Activated CD8-positive, alpha-beta memory T cell treated with anti-CD3 and anti-CD28 coated beads, Interleukin-2, amount 10 ng/mL, durations not matched to agents 7 days and 5 days (primary cell): ENCODE measurements at regions not wholly inside any gene's neighbourhood (a gene's known extent, or its start where the extent isn't known, plus 50 kb on each side); places are given as distances from the start of the nearest gene placed in this dataset.
"Not testable (repeated sequence)": the region's sequence is repeated elsewhere in the genome, so short reads cannot be mapped to it uniquely, and the experiment has no call there.

Source experiments
- ATAC-seq: fragments of 150-1000 bp; cut with Tn5 transposase; one replicate; pipeline ENCODE4 v1.10.0; 2021; ENCODE audit warnings: moderate library complexity
- CTCF ChIA-PET: fragments of 350-600 bp; sonication (Branson Sonifier 250); formaldehyde crosslinking; loops from one replicate; lab custom pipeline; 2021; ENCODE audit warnings: antibody characterized with exemption; lab: Charles Lee
- DNase-seq: peaks from one replicate; pipeline ENCODE4 v3.0.0-alpha.2; 2020
- H3K27ac Mint-ChIP-seq: one replicate; pipeline ENCODE4 v1.8.0; 2021; ENCODE audit warnings: mild to moderate bottlenecking, mixed read lengths
- H3K27me3 Mint-ChIP-seq: one replicate; pipeline ENCODE4 v1.8.0; 2021; ENCODE audit warnings: mixed read lengths
- H3K36me3 Mint-ChIP-seq: one replicate; pipeline ENCODE4 v1.8.0; 2021; ENCODE audit warnings: mild to moderate bottlenecking, mixed read lengths
- H3K4me1 Mint-ChIP-seq: one replicate; pipeline ENCODE4 v1.8.0; 2021; ENCODE audit warnings: mixed read lengths
- H3K4me3 Mint-ChIP-seq: one replicate; pipeline ENCODE4 v1.8.0; 2021; ENCODE audit warnings: mild to moderate bottlenecking, moderate library complexity, mixed read lengths
- H3K9me3 Mint-ChIP-seq: one replicate; pipeline ENCODE4 v1.8.0; 2022; ENCODE audit warnings: low read depth, mixed read lengths

DNA sequence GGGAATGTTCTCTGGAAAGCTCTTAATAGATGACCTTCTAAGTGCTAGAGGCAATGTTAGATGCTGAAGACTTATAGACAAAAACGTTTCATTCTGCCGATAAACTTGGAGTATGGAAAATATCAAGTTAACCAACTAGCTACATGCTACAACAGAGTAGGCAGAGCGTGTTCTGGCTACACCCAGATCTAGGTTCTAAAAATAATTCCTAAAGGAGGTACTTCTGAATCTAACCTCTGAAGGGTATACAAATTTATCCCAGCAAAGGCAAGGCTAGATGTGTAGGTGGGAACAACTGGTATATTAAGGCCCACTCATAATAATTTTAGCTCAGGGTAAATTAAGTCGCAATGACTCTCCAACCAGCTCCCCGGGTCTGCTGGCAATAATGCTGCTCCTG is 173.1 kb upstream of the NBPF9 start:
- H3K4me3 Mint-ChIP-seq, H3K27me3 Mint-ChIP-seq, DNase-seq, H3K36me3 Mint-ChIP-seq, ATAC-seq, H3K9me3 Mint-ChIP-seq, H3K27ac Mint-ChIP-seq, CTCF ChIA-PET, H3K4me1 Mint-ChIP-seq: not testable (repeated sequence)

GRCh38 chr1:149278156-149278555 is 174.8 kb upstream of the NBPF9 start:
- H3K9me3 Mint-ChIP-seq, H3K36me3 Mint-ChIP-seq, H3K4me1 Mint-ChIP-seq, CTCF ChIA-PET, H3K27me3 Mint-ChIP-seq, DNase-seq, H3K27ac Mint-ChIP-seq, H3K4me3 Mint-ChIP-seq, ATAC-seq: not testable (repeated sequence)

DNA sequence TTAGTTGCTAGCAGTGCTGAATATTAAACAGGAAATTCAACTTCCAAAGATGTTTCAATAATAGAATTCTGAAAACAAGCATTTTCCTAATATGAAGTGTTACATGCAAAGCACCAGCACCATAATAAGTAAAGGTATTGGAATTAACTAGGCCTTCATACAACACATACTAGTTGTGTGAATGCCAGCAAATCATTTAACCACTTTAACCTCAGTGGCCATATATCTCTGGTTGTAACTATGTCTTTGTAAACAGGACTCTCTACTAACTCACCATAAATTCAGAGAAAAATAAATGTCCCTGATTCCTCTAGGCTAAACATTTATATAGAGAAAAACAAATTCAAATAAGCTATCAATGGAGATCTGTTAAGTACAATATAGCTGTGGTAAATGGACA is 175.7 kb upstream of the NBPF9 start:
- DNase-seq, ATAC-seq, H3K27ac Mint-ChIP-seq, H3K4me1 Mint-ChIP-seq, H3K36me3 Mint-ChIP-seq, H3K9me3 Mint-ChIP-seq, CTCF ChIA-PET, H3K4me3 Mint-ChIP-seq, H3K27me3 Mint-ChIP-seq: not testable (repeated sequence)

DNA sequence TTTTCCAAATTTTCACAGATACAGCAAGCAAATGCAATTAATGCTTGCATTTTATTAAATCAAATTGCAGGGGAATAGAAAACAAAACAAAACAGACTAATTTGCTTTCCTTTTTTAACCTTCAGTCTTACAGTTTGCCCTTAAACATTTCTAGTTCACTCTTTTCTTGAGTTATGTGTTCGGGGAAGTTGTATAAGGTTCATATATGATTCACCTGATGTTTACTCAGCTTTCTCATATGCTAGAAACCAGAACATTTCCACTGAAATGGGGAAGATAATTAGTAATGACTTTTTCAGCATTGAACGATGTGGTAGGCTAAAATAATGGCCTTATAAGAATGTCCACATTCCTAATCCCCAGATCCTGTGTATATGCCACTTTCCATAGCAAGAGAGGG is 176.2 kb upstream of the NBPF9 start:
- H3K36me3 Mint-ChIP-seq, H3K9me3 Mint-ChIP-seq, H3K27me3 Mint-ChIP-seq, H3K4me3 Mint-ChIP-seq, H3K4me1 Mint-ChIP-seq, DNase-seq, H3K27ac Mint-ChIP-seq, CTCF ChIA-PET, ATAC-seq: not testable (repeated sequence)

- H3K27ac Mint-ChIP-seq, DNase-seq, ATAC-seq, CTCF ChIA-PET, H3K27me3 Mint-ChIP-seq, H3K4me3 Mint-ChIP-seq, H3K4me1 Mint-ChIP-seq, H3K36me3 Mint-ChIP-seq, H3K9me3 Mint-ChIP-seq: not testable (repeated sequence)
These were observed 181.4 kb upstream of the NBPF9 start for GRCh38 chr1:149284773-149285172.

- H3K36me3 Mint-ChIP-seq, H3K4me3 Mint-ChIP-seq, H3K9me3 Mint-ChIP-seq, H3K27ac Mint-ChIP-seq, ATAC-seq, DNase-seq, H3K27me3 Mint-ChIP-seq, CTCF ChIA-PET, H3K4me1 Mint-ChIP-seq: not testable (repeated sequence)
These were observed 181.9 kb upstream of the NBPF9 start for GRCh38 chr1:149285205-149285604.

GRCh38 chr1:149285638-149286037 is 182.3 kb upstream of the NBPF9 start:
- CTCF ChIA-PET, H3K27me3 Mint-ChIP-seq, H3K27ac Mint-ChIP-seq, H3K4me1 Mint-ChIP-seq, H3K36me3 Mint-ChIP-seq, H3K9me3 Mint-ChIP-seq: not testable (repeated sequence)
- peak overlapping the region; percentile 56 for H3K4me3 Mint-ChIP-seq
- DNase-seq (peak; percentile 38), ATAC-seq (peak; percentile 93)

DNA sequence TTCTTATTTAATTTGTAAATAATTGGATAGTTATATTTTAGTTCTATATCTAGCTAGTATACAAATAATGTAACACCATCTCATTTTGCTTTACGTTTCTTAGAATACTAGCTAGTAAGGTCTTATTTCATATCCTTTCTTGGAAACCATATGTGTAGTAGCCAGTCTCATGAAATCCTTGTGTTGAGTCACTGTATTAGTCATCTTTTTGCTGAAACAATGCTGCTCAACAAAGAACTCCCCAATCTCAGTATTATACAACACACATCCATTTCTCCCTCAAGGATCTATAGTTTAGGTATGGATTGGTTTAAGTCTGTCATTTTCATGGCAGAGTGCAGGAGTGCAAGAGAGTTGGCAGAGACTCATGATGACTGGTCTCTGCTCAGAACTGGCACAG is 185.2 kb upstream of the NBPF9 start:
- H3K27me3 Mint-ChIP-seq, H3K4me3 Mint-ChIP-seq, H3K4me1 Mint-ChIP-seq, H3K36me3 Mint-ChIP-seq, CTCF ChIA-PET, H3K27ac Mint-ChIP-seq, DNase-seq, H3K9me3 Mint-ChIP-seq: not testable (repeated sequence)
- peak; percentile 59 for ATAC-seq

GRCh38 chr1:149300478-149301218 is 174.2 kb upstream of the NBPF19 start:
- H3K4me3 Mint-ChIP-seq, ATAC-seq, H3K27me3 Mint-ChIP-seq, H3K4me1 Mint-ChIP-seq, DNase-seq, H3K36me3 Mint-ChIP-seq, H3K9me3 Mint-ChIP-seq, CTCF ChIA-PET, H3K27ac Mint-ChIP-seq: not testable (repeated sequence)

DNA sequence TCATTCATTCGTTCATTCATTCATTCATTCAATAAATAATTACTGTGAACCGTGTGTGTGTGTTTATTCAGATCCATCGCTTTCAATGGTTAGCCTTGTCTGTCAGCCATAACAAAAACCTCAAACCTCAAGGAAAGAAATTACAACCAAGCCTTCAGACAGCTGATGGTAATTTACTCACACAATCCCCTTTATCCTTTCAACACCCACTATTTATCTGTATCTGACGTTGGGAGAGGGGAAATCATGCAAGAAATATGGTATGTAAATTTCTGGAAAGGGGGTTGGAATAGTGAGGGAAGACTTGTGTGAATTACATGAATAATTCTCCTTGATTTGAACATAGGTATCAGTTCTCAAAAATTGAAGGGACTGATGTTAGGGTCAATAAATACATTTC is 173.6 kb upstream of the NBPF19 start:
- CTCF ChIA-PET, H3K27ac Mint-ChIP-seq, DNase-seq, ATAC-seq, H3K36me3 Mint-ChIP-seq, H3K4me3 Mint-ChIP-seq, H3K4me1 Mint-ChIP-seq, H3K27me3 Mint-ChIP-seq, H3K9me3 Mint-ChIP-seq: not testable (repeated sequence)

DNA sequence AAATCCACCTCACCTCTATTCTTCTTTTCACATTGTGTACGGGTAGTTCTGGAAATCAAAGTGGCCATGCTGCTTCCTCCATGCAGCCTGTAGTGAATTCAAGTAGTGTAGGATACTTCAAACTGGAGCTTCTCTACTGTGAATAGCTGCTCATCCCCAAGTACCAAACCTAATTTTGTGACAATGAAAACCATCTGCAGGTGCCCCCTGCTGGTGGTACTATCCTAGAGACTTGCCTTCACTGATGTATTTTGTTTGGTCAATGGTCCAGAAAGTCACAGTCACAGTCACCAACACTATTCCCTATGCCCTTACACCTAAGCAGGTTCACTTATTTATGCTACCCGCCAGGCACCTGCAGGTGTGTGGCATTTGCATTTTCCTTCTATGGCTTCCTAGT is 170.0 kb upstream of the NBPF19 start:
- ATAC-seq, result peak; percentile 42
- H3K27ac Mint-ChIP-seq, H3K27me3 Mint-ChIP-seq, H3K9me3 Mint-ChIP-seq, CTCF ChIA-PET, H3K36me3 Mint-ChIP-seq, DNase-seq, H3K4me1 Mint-ChIP-seq, H3K4me3 Mint-ChIP-seq: not testable (repeated sequence)

GRCh38 chr1:149307640-149308039 is 167.2 kb upstream of the NBPF19 start:
- H3K27me3 Mint-ChIP-seq, H3K27ac Mint-ChIP-seq, ATAC-seq, CTCF ChIA-PET, H3K4me1 Mint-ChIP-seq, H3K9me3 Mint-ChIP-seq, H3K36me3 Mint-ChIP-seq, DNase-seq, H3K4me3 Mint-ChIP-seq: not testable (repeated sequence)

DNA sequence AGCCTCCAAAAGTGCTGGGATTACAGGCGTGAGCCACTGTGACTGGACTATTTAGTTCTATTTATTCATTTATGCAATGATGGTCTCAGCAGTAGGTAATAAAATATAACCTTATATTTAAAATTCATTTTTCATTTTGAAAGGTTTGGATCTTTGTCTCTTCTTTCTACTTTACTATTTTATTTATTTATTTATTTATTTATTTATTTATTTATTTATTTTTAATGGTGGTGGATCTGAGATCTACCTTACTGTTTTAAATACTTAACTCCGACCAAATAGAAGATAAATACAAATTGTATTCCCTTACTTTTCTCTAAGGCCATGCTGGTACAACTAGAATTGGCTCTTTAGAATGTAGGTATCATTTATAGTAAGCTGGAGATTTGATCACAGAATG is 159.9 kb upstream of the NBPF19 start:
- H3K4me3 Mint-ChIP-seq, H3K9me3 Mint-ChIP-seq, H3K4me1 Mint-ChIP-seq, H3K27me3 Mint-ChIP-seq, DNase-seq, H3K36me3 Mint-ChIP-seq, CTCF ChIA-PET, H3K27ac Mint-ChIP-seq, ATAC-seq: not testable (repeated sequence)

GRCh38 chr1:149320971-149321731 is 153.7 kb upstream of the NBPF19 start:
- H3K27me3 Mint-ChIP-seq, CTCF ChIA-PET, DNase-seq, H3K4me1 Mint-ChIP-seq, H3K36me3 Mint-ChIP-seq, H3K4me3 Mint-ChIP-seq, H3K9me3 Mint-ChIP-seq, H3K27ac Mint-ChIP-seq: not testable (repeated sequence)
- peak; percentile 36 for ATAC-seq
